SK-N-SH (cell line): ENCODE measurements at regions not wholly inside any gene's neighbourhood (a gene's known extent, or its start where the extent isn't known, plus 50 kb on each side); places are given as distances from the start of the nearest gene placed in this dataset.

ENCODE experiments used
- CTCF ChIA-PET: fragments of 300-600, 350-600 bp; formaldehyde crosslinking; extraction: SDS; loops from one replicate; lab custom pipeline; 2021; lab: Yijun Ruan, JAX
- POLR2A ChIA-PET: fragments of 350-600 bp; sonication (Branson Sonifier 250); formaldehyde crosslinking; extraction: SDS; loops from one replicate; lab custom pipeline; 2020; ENCODE audit warnings: antibody characterized with exemption, inconsistent platforms; lab: Yijun Ruan, JAX
- DNase-seq: peaks from one replicate; pipeline ENCODE4 v3.0.0; 2012
- H2AFZ ChIP-seq: fragments of 200-600 bp; sonication (generic); 2 replicates; pipeline ENCODE4 v1.8.1; 2016; ENCODE audit warnings: antibody characterized with exemption, mild to moderate bottlenecking, low read depth
- H3F3A ChIP-seq: fragments of 200-600 bp; sonication (generic); replicated peaks from 2 replicates; pipeline ENCODE3; 2016; ENCODE audit warnings: antibody characterized with exemption, mild to moderate bottlenecking; ENCODE audit not compliant: insufficient read depth
- H3K27ac ChIP-seq, 2 experiments: fragments of 200-500 bp in 1 of 2; fragments of 200-600 bp in 1 of 2; sonication (Bioruptor generic) in 1 of 2; sonication (generic), shearing (Covaris generic) in 1 of 2; 2 replicates each; pipeline versions ENCODE4 v1.5.1 to v1.6.1; 2014 to 2016; ENCODE audit warnings: low read depth in 2 of 2, inconsistent platforms in 1 of 2, low read length in 1 of 2, mild to moderate bottlenecking in 1 of 2, mixed read lengths in 1 of 2
- H3K27me3 ChIP-seq: fragments of 200-600 bp; sonication (generic), shearing (Covaris generic); 2 replicates; pipeline ENCODE4 v1.6.1; 2016; ENCODE audit warnings: mixed run types; ENCODE audit not compliant: insufficient read depth
- H3K36me3 ChIP-seq, 2 experiments: fragments of 200-500 bp in 1 of 2; fragments of 200-600 bp in 1 of 2; sonication (Bioruptor generic) in 1 of 2; sonication (generic) in 1 of 2; replicated peaks in 1 of 2; 2 replicates each; pipeline versions ENCODE3 to v1.5.1; 2014 to 2016; ENCODE audit warnings: low read length in 1 of 2, mild to moderate bottlenecking in 1 of 2; ENCODE audit not compliant: insufficient read depth in 2 of 2, control insufficient read depth in 1 of 2
- H3K4me1 ChIP-seq, 2 experiments: fragments of 200-500 bp in 1 of 2; fragments of 200-600 bp in 1 of 2; sonication (Bioruptor generic) in 1 of 2; sonication (generic), shearing (Covaris generic) in 1 of 2; 2 replicates each; pipeline versions ENCODE4 v1.5.1 to v1.6.1; 2014 to 2016; ENCODE audit warnings: low read depth in 1 of 2, low read length in 1 of 2, mixed run types in 1 of 2; ENCODE audit not compliant: insufficient read depth in 2 of 2, control insufficient read depth in 1 of 2
- H3K4me2 ChIP-seq: fragments of 200-600 bp; sonication (generic), shearing (Covaris generic); 2 replicates; pipeline ENCODE4 v1.6.1; 2017; ENCODE audit warnings: mixed run types
- H3K4me3 ChIP-seq, 2 experiments: fragments of 200-500 bp in 1 of 2; fragments of 200-600 bp in 1 of 2; sonication (Bioruptor generic) in 1 of 2; sonication (generic), shearing (Covaris generic) in 1 of 2; 2 replicates each; pipeline versions ENCODE4 v1.5.1 to v1.8.1; 2014 to 2016; ENCODE audit warnings: low read depth in 2 of 2, inconsistent platforms in 1 of 2, low read length in 1 of 2, mild to moderate bottlenecking in 1 of 2, mixed read lengths in 1 of 2, moderate library complexity in 1 of 2
- H3K79me2 ChIP-seq: fragments of 200-600 bp; sonication (generic); 2 replicates; pipeline ENCODE4 v1.8.1; 2017; ENCODE audit warnings: mild to moderate bottlenecking; ENCODE audit not compliant: insufficient read depth
- H3K9ac ChIP-seq: fragments of 200-600 bp; sonication (generic); 2 replicates; pipeline ENCODE4 v1.6.1; 2017; ENCODE audit warnings: mixed run types
- H3K9me2 ChIP-seq: fragments of 200-600 bp; sonication (generic); 2 replicates; pipeline ENCODE4 v1.6.1; 2017; ENCODE audit warnings: mixed run types
- H3K9me3 ChIP-seq: fragments of 200-600 bp; sonication (generic); 2 replicates; pipeline ENCODE4 v1.6.1; 2017; ENCODE audit warnings: mixed run types, mild to moderate bottlenecking, moderate library complexity
- H4K20me1 ChIP-seq: fragments of 200-600 bp; sonication (generic); 2 replicates; pipeline ENCODE4 v1.6.1; 2017; ENCODE audit warnings: mild to moderate bottlenecking, mixed run types; ENCODE audit not compliant: insufficient read depth
- CHD2 ChIP-seq: fragments of 150-350 bp; IDR thresholded peaks from 2 replicates; pipeline ENCODE4 v1.6.1; 2018; ENCODE audit warnings: low read length; ENCODE audit not compliant: partially characterized antibody
- ELF1 ChIP-seq: IDR thresholded peaks from 2 replicates; pipeline ENCODE4 v1.4.0; 2012
- EP300 ChIP-seq, 2 experiments: IDR thresholded peaks; 2 replicates each; pipeline versions ENCODE4 v1.4.0 to v1.6.1; 2012; ENCODE audit warnings: borderline replicate concordance in 1 of 2, low read depth in 1 of 2, low read length in 1 of 2
- FOXM1 ChIP-seq: IDR thresholded peaks from 2 replicates; pipeline ENCODE4 v1.4.0; 2012; ENCODE audit warnings: low read depth, mild to moderate bottlenecking
- MEF2A ChIP-seq: IDR thresholded peaks from 2 replicates; pipeline ENCODE4 v1.4.0; 2012; ENCODE audit warnings: low read depth, borderline replicate concordance
- MXI1 ChIP-seq: IDR thresholded peaks from 2 replicates; pipeline ENCODE4 v1.6.1; 2012; ENCODE audit warnings: mild to moderate bottlenecking, low read depth, low read length, improper control_type of control experiment
- NRF1 ChIP-seq: IDR thresholded peaks from 2 replicates; pipeline ENCODE4 v1.6.1; 2012; ENCODE audit warnings: low read depth, mild to moderate bottlenecking, low read length
- RAD21 ChIP-seq: IDR thresholded peaks from 2 replicates; pipeline ENCODE4 v1.6.1; 2012; ENCODE audit warnings: mild to moderate bottlenecking, low read length
- RCOR1 ChIP-seq: fragments of 150-350 bp; IDR thresholded peaks from 2 replicates; pipeline ENCODE4 v1.6.1; 2017; ENCODE audit warnings: antibody characterized with exemption, low read length
- RFX5 ChIP-seq: IDR thresholded peaks from 2 replicates; pipeline ENCODE4 v1.6.1; 2012; ENCODE audit warnings: mild to moderate bottlenecking, improper control_type of control experiment, low read length
- RXRA ChIP-seq: IDR thresholded peaks from 2 replicates; pipeline ENCODE4 v1.4.0; 2012; ENCODE audit warnings: low read depth, mild to moderate bottlenecking, borderline replicate concordance
- SMC3 ChIP-seq: IDR thresholded peaks from 2 replicates; pipeline ENCODE4 v1.6.1; 2012; ENCODE audit warnings: low read depth, low read length, improper control_type of control experiment
- TEAD4 ChIP-seq: IDR thresholded peaks from 2 replicates; pipeline ENCODE4 v1.4.0; 2012; ENCODE audit warnings: mild to moderate bottlenecking, borderline replicate concordance; ENCODE audit not compliant: insufficient read depth
- YY1 ChIP-seq: IDR thresholded peaks from 2 replicates; pipeline ENCODE4 v1.4.0; 2012; ENCODE audit warnings: low read depth, mild to moderate bottlenecking
- WGBS: methylation state at CpG from one replicate; pipeline ENCODE4 v1.1.6; 2017; ENCODE audit warnings: low lambda C conversion rate; 5-methylcytosine and 5-hydroxymethylcytosine counted together
- TF ChIP-seq, protein P1 (sequence below): fragments of 150-350 bp; IDR thresholded peaks from 2 replicates; pipeline ENCODE4 v1.6.1; 2017; ENCODE audit warnings: antibody characterized with exemption, low read length, low read depth, borderline replicate concordance
- TF ChIP-seq, protein P2 (sequence below): IDR thresholded peaks from 2 replicates; pipeline ENCODE4 v1.4.0; 2012; ENCODE audit warnings: low read depth
- TF ChIP-seq, protein P3 (sequence below): IDR thresholded peaks from 2 replicates; pipeline ENCODE4 v1.6.1; 2012; ENCODE audit warnings: mild to moderate bottlenecking, low read depth, low read length, moderate library complexity
- TF ChIP-seq, protein P4 (sequence below): IDR thresholded peaks from 2 replicates; pipeline ENCODE4; 2012
- TF ChIP-seq, protein P5 (sequence below): fragments of 200-600 bp; sonication (generic); IDR thresholded peaks from 2 replicates; pipeline ENCODE4 v1.6.1; 2017; ENCODE audit warnings: antibody characterized with exemption, mild to moderate bottlenecking, moderate library complexity

DNA sequence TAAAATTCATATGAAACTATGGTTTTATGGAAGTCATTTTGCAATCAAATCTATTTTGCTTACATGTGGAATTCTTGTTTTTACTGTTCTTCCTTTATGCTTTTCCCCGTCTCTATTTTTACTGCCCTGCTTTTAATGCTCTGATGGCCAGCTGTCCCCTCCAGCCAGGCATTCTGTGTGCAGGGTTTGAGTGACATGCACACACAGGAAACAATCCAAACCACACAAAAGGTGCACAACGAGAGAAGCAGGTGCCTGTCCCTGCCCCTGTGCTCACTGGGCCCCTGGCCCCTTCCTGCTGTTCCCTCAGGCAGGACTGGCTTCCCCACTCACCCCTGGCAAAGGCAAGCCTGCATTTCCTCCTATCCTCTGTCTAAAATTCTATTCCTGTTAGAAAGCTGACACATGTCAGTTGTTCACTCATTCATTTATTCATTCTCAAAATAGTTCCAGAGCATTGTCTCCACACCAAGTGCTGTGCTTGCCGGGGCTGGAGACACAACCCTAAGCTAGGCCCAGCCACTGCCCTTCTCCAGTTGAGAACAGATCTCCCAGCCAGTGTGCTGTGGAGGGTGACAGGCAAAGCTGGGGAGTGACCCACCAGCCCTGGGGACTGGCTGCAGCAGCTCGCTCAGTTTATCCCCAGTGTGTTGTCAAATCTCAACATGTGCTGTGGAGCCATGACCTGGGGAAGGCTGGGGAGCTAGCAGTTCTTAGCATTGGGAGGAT lies 346.3 kb downstream of the FBXW7 start:
- no peaks in the 10 kb centered on the region for H4K20me1 ChIP-seq
- TF ChIP-seq NRF1 (no peak), RFX5 (no peak), RAD21 (no peak), SMC3 (no peak), RCOR1 (no peak), FOXM1 (no peak), ELF1 (no peak), MXI1 (no peak)
- TF ChIP-seq, protein P1, sequence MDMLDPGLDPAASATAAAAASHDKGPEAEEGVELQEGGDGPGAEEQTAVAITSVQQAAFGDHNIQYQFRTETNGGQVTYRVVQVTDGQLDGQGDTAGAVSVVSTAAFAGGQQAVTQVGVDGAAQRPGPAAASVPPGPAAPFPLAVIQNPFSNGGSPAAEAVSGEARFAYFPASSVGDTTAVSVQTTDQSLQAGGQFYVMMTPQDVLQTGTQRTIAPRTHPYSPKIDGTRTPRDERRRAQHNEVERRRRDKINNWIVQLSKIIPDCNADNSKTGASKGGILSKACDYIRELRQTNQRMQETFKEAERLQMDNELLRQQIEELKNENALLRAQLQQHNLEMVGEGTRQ = no peak
- TF ChIP-seq, protein P2, sequence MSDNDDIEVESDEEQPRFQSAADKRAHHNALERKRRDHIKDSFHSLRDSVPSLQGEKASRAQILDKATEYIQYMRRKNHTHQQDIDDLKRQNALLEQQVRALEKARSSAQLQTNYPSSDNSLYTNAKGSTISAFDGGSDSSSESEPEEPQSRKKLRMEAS = no peak
- TF ChIP-seq, all 33 proteins: peak for 0
- POLR2A ChIA-PET = no interaction called here
- Histone ChIP-seq H3K4me3 (no peak overlapping the region), H3K27me3 (no peaks in the 10 kb centered on the region), H3K9me3 (no peaks in the 10 kb centered on the region), H3K79me2 (no peaks in the 10 kb centered on the region), H3F3A (no peaks in the 10 kb centered on the region), H3K36me3 (no peaks in the 10 kb centered on the region), H3K9me2 (no peaks in the 10 kb centered on the region), H2AFZ (no peak overlapping the region), H3K4me2 (no peak overlapping the region), H3K9ac (no peak overlapping the region), H3K27ac (no peak overlapping the region), H3K4me1 (peaks cover 0 to 6% of the 10 kb centered on the region in 2 experiments; a peak in 1 of 4 replicates)
- CTCF ChIA-PET = no interaction called here
- DNase-seq = no peak
- 68% methylated on average over 4 of the region's 4 CpGs for WGBS

DNA sequence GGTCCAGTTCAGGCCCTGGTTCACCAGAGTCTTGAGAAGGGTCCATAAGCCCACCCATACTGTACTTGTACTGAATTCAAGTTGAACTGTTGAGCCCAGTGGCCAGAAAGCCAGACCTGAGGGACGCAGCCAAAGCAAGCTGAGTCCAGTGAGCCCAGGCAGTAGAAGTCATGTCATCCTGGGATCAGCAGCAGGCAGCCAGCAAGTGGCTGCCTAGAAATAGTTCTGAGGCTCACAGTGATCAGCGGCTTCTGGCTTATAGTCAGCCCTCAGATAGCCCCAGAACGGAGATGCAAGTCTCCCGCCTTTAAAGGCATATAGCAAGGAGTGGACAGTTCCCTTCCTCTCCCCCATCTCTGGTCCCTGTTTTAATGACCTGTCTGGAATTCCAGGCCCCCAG lies 347.1 kb downstream of the FBXW7 start:
- no peak overlapping the region for H3K9ac ChIP-seq
- no peak overlapping the region for H2AFZ ChIP-seq
- H3K27me3 ChIP-seq = no peaks in the 10 kb centered on the region
- H3K4me3 ChIP-seq = no peak overlapping the region
- no peak overlapping the region for H3K4me2 ChIP-seq
- ChIA-PET CTCF (no interaction called here), POLR2A (no interaction called here)
- no peaks in the 10 kb centered on the region for H3K79me2 ChIP-seq
- H4K20me1 ChIP-seq = no peaks in the 10 kb centered on the region
- H3K36me3 ChIP-seq = no peaks in the 10 kb centered on the region
- H3K9me3 ChIP-seq = no peaks in the 10 kb centered on the region
- H3K27ac ChIP-seq = no peak overlapping the region
- H3F3A ChIP-seq = no peaks in the 10 kb centered on the region
- H3K4me1 ChIP-seq = peaks cover 0 to 6% of the 10 kb centered on the region in 2 experiments; a peak in 1 of 4 replicates
- 39% methylated on average over 4 of the region's 4 CpGs for WGBS
- H3K9me2 ChIP-seq = no peaks in the 10 kb centered on the region
- DNase-seq = no peak
- no peak for TF ChIP-seq CHD2
- TF ChIP-seq TEAD4 = no peak
- TF ChIP-seq, protein P2 = no peak
- TF ChIP-seq EP300 (IDR thresholded peaks at IDR 0.05; ENCODE audit: borderline replicate concordance in 1 of 2, low read depth in 1 of 2, low read length in 1 of 2) = no peak
- TF ChIP-seq MEF2A = no peak
- TF ChIP-seq RXRA = no peak
- TF ChIP-seq, protein P3, sequence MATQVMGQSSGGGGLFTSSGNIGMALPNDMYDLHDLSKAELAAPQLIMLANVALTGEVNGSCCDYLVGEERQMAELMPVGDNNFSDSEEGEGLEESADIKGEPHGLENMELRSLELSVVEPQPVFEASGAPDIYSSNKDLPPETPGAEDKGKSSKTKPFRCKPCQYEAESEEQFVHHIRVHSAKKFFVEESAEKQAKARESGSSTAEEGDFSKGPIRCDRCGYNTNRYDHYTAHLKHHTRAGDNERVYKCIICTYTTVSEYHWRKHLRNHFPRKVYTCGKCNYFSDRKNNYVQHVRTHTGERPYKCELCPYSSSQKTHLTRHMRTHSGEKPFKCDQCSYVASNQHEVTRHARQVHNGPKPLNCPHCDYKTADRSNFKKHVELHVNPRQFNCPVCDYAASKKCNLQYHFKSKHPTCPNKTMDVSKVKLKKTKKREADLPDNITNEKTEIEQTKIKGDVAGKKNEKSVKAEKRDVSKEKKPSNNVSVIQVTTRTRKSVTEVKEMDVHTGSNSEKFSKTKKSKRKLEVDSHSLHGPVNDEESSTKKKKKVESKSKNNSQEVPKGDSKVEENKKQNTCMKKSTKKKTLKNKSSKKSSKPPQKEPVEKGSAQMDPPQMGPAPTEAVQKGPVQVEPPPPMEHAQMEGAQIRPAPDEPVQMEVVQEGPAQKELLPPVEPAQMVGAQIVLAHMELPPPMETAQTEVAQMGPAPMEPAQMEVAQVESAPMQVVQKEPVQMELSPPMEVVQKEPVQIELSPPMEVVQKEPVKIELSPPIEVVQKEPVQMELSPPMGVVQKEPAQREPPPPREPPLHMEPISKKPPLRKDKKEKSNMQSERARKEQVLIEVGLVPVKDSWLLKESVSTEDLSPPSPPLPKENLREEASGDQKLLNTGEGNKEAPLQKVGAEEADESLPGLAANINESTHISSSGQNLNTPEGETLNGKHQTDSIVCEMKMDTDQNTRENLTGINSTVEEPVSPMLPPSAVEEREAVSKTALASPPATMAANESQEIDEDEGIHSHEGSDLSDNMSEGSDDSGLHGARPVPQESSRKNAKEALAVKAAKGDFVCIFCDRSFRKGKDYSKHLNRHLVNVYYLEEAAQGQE = no peak
- TF ChIP-seq YY1 = no peak
- TF ChIP-seq SMC3 = no peak
- TF ChIP-seq, protein P4, sequence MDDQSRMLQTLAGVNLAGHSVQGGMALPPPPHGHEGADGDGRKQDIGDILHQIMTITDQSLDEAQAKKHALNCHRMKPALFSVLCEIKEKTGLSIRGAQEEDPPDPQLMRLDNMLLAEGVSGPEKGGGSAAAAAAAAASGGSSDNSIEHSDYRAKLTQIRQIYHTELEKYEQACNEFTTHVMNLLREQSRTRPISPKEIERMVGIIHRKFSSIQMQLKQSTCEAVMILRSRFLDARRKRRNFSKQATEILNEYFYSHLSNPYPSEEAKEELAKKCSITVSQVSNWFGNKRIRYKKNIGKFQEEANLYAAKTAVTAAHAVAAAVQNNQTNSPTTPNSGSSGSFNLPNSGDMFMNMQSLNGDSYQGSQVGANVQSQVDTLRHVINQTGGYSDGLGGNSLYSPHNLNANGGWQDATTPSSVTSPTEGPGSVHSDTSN = no peak
- TF ChIP-seq, protein P5, sequence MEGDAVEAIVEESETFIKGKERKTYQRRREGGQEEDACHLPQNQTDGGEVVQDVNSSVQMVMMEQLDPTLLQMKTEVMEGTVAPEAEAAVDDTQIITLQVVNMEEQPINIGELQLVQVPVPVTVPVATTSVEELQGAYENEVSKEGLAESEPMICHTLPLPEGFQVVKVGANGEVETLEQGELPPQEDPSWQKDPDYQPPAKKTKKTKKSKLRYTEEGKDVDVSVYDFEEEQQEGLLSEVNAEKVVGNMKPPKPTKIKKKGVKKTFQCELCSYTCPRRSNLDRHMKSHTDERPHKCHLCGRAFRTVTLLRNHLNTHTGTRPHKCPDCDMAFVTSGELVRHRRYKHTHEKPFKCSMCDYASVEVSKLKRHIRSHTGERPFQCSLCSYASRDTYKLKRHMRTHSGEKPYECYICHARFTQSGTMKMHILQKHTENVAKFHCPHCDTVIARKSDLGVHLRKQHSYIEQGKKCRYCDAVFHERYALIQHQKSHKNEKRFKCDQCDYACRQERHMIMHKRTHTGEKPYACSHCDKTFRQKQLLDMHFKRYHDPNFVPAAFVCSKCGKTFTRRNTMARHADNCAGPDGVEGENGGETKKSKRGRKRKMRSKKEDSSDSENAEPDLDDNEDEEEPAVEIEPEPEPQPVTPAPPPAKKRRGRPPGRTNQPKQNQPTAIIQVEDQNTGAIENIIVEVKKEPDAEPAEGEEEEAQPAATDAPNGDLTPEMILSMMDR = no peak
